ENCODE measurements at regions not wholly inside any gene's neighbourhood (a gene's known extent, or its start where the extent isn't known, plus 50 kb on each side); places are given as distances from the start of the nearest gene placed in this dataset.

DNA sequence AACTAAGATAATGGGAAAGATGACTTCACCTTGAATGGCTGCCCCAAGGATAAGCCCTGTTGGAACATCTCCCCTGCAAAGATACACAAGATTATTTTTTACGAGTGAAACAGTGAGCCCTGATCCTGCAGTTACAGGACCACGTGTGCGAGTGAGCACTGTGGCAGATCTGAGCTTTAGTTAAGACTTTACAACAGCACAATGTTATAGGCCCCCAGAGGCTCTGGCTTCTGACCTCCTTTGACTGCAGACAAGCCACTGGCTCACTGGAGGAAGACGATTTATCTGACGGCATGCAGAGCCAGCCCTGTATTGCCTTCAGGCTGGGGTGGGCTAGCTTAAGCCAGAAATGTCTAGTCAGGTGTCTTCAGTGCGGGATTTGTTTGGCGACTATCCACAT is 174.4 kb downstream of the ARRDC4 start:
- ATAC-seq (no peak), FAIRE-seq (no peak), DNase-seq (ENCODE audit: extremely low read depth in 1 of 4, low spot score in 3 of 4) (no peak)
- H3K27ac ChIP-seq (ENCODE audit: extremely low read depth, low read depth, low read length): no peak overlapping the region
- TF ChIP-seq MTA2 (IDR thresholded peaks at IDR 0.05; ENCODE audit: low read depth): no peak
- no peak for TF ChIP-seq POLR3A (IDR thresholded peaks at IDR 0.05; ENCODE audit: borderline replicate concordance, extremely low read depth, insufficient read depth, insufficient read length)
- TF ChIP-seq, protein P1, sequence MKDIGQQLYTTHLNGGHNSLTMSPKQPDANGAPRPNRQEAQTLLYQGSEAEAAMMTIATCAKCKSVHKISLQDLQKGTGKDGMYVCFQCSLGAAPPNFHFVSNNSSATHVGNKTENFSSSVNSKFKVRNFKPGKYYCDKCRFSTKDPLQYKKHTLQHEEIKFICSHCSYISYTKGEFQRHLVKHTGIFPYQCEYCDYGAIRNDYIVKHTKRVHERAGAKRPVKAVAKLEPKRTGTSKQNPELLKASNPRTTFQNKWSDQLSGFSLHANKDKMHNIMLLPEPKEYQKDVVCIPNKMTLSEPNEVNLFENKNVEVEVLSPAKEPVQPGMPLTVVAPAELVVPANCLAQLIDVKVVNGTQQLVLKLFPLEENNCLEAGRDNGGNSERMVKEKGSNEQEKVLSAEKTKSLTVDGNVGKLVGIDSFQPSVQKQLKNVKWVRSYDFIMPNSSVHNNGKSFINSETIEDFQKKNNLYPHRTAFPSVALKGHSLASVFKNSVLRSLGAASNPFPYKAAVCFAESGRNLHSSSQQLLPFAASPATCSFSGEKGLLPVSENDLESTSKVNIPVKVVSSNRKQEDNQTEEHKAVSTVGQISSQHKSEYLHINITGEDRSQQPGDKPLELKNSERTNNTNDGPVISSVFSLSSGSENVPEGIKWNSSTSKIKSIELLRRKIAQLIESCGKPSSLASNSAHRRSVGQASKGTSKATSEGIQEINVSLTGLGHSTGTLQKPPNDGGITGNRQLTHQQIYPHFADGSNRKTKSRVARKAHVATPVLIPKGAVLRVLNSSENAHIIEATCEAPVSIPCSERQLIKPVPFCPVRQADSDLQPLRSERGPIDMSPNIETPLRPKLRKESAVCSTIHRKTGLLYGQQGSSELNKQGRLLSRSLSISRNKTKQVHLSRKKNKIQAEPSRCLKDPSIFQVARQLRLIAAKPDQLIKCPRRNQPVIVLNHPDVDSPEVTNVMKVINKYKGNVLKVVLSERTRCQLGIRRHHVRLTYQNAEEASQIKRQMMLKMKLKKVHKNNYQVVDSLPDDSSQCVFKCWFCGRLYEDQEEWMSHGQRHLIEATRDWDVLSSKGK (CRISPR knock-in tag; IDR thresholded peaks at IDR 0.05): no peak
- TF ChIP-seq ZBTB7A (IDR thresholded peaks at IDR 0.05; ENCODE audit: borderline replicate concordance, control insufficient read depth, low read depth, low read length): no peak
- no peak for TF ChIP-seq WHSC1 (IDR thresholded peaks at IDR 0.05; ENCODE audit: low read length)
- TF ChIP-seq ARID1B (IDR thresholded peaks at IDR 0.05): no peak
- no peaks in the 10 kb centered on the region for H3K9me3 ChIP-seq (replicated peaks; ENCODE audit: control insufficient read depth, insufficient read depth, low read depth, low read length)
- no peaks in the 10 kb centered on the region for H3K9me1 ChIP-seq (ENCODE audit: control insufficient read depth, insufficient read depth, low read length)
- H3K36me3 ChIP-seq (ENCODE audit: control insufficient read depth, insufficient read depth, low read length): no peaks in the 10 kb centered on the region
- H2AFZ ChIP-seq (ENCODE audit: low read depth, low read length): no peak overlapping the region
- no TSS peak for BruUV-seq (replicated peaks)
- no peaks in the 10 kb centered on the region; the same call in 1 of the 2 replicates for H4K20me1 ChIP-seq (replicated peaks; ENCODE audit: control insufficient read depth, insufficient read depth, low read length)
- H3K79me2 ChIP-seq (ENCODE audit: control insufficient read depth, insufficient read depth, low read length): no peaks in the 10 kb centered on the region
- ChIA-PET CTCF (ENCODE audit: low intra/inter-chr PET ratio) (no interaction called here), POLR2A (no interaction called here)
- WGBS (ENCODE audit: insufficient coverage, low coverage, missing lambda C conversion rate): 0% methylated on average over 7 of the region's 7 CpGs
- H3K4me2 ChIP-seq (ENCODE audit: insufficient read depth, low read length): no peak overlapping the region
- H3K4me1 ChIP-seq (replicated peaks in 1 of 2; ENCODE audit: control insufficient read depth in 2 of 2, insufficient read depth in 2 of 2, low read length in 2 of 2): no peaks in the 10 kb centered on the region
- intact Hi-C loops (cut with micrococcal nuclease): no loop called here
- H3K27me3 ChIP-seq (ENCODE audit: control insufficient read depth in 2 of 2, insufficient read depth in 2 of 2, low read length in 2 of 2): no peaks in the 10 kb centered on the region
- no peak overlapping the region for H3K4me3 ChIP-seq
- in situ Hi-C loops (cut with MboI): no loop called here
- no peak overlapping the region for H3K9ac ChIP-seq (ENCODE audit: insufficient read depth in 1 of 2, low read depth in 2 of 2, low read length in 2 of 2)
